GM12878 (cell line): ENCODE measurements at regions not wholly inside any gene's neighbourhood (a gene's known extent, or its start where the extent isn't known, plus 50 kb on each side); places are given as distances from the start of the nearest gene placed in this dataset.
"Not testable (repeated sequence)": the region's sequence is repeated elsewhere in the genome, so short reads cannot be mapped to it uniquely, and the experiment has no call there.

Experiments
- BCL11A ChIP-seq: IDR thresholded peaks from 2 replicates; pipeline ENCODE4 v1.6.1; 2011; ENCODE audit warnings: low read depth, low read length
- BHLHE40 ChIP-seq, 2 experiments: fragments of 450-650 bp in 1 of 2; IDR thresholded peaks; 2 replicates each; pipeline ENCODE4 v1.6.1; 2011 to 2017; ENCODE audit warnings: low read depth in 2 of 2, borderline replicate concordance in 1 of 2, improper control_type of control experiment in 1 of 2, low read length in 1 of 2, mild to moderate bottlenecking in 1 of 2
- ETV6 ChIP-seq, 2 experiments: fragments of 450-650 bp in 1 of 2; IDR thresholded peaks in 1 of 2; conservative IDR thresholded peaks in 1 of 2; 2 replicates each; pipeline ENCODE4 v1.6.1; 2014; ENCODE audit warnings: antibody characterized with exemption in 1 of 2, borderline replicate concordance in 1 of 2, low read depth in 1 of 2, mild to moderate bottlenecking in 1 of 2, moderate library complexity in 1 of 2
- PAX5 ChIP-seq: IDR thresholded peaks from 2 replicates; pipeline ENCODE4 v1.6.1; 2011; ENCODE audit warnings: low read depth, low read length, borderline replicate concordance
- POLR2AphosphoS2 ChIP-seq: IDR thresholded peaks from 2 replicates; pipeline ENCODE4 v1.6.1; 2011; ENCODE audit warnings: low read depth, mild to moderate bottlenecking, low read length, improper control_type of control experiment, moderate library complexity
- POLR2AphosphoS5 ChIP-seq: IDR thresholded peaks from 2 replicates; pipeline ENCODE4 v1.6.1; 2011; ENCODE audit warnings: mild to moderate bottlenecking, low read length, inconsistent platforms
- RELA ChIP-seq: fragments of 450-650 bp; IDR thresholded peaks from 2 replicates; pipeline ENCODE4 v1.8.0; 2014; ENCODE audit warnings: borderline replicate concordance; ENCODE audit not compliant: partially characterized antibody
- SMAD5 ChIP-seq: IDR thresholded peaks from 2 replicates; pipeline ENCODE4 v1.6.1; 2016; ENCODE audit warnings: antibody characterized with exemption, low read depth
- YY1 ChIP-seq: IDR thresholded peaks from 2 replicates; pipeline ENCODE4 v1.6.1; 2011; ENCODE audit warnings: low read depth, mild to moderate bottlenecking, low read length
- TF ChIP-seq, protein P1 (sequence below): fragments of 450-650 bp; IDR thresholded peaks from 2 replicates; pipeline ENCODE4 v1.6.1; 2017; ENCODE audit warnings: mild to moderate bottlenecking, moderate library complexity
- TF ChIP-seq, protein P2 (sequence below), 3 experiments: IDR thresholded peaks in 2 of 3; conservative IDR thresholded peaks in 1 of 3; 2 replicates each; pipeline ENCODE4 v1.5.1; 2011; ENCODE audit warnings: low read depth in 3 of 3, low read length in 3 of 3, mild to moderate bottlenecking in 3 of 3, control low read depth in 2 of 3, moderate library complexity in 2 of 3, inconsistent platforms in 1 of 3, mixed read lengths in 1 of 3; ENCODE audit not compliant: control insufficient read depth in 2 of 3, insufficient read depth in 1 of 3; ENCODE audit errors: extremely low read depth in 1 of 3
- TF ChIP-seq, protein P3 (sequence below): IDR thresholded peaks from 2 replicates; pipeline ENCODE4 v1.6.1; 2012; ENCODE audit warnings: mild to moderate bottlenecking, low read depth, low read length

DNA sequence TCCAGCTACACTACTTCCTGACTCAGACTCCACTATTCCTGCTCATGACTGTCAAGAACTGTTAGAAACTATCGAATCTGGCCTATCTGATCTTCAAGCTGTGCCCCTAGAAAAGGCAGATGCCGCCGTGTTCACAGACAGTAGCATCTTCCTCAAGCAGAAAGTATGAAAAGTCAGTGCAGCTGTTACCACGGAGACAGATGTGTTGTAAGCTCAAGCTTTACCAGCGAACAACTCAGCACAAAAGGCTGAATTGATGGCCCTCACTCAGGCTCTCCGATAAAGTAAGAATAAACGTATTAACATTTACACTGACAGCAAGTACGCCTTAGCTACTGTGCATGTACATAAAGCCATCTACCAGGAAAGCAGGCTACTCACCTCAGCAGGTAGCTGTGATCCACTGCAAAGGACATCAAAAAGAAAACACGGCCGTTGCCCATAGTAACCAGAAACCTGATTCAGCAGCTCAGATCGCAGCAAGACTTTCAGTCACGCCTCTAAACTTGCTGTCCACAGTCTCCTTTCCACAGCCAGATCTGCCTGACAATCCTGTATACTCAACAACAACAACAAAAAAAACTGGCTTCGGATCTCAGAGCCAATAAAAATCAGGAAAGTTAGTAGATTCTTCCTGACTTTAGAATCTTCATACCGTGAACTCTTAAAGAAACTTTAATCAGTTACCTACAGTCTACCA is 97.5 kb upstream of the FAM90A26 start:
- TF ChIP-seq, protein P1, sequence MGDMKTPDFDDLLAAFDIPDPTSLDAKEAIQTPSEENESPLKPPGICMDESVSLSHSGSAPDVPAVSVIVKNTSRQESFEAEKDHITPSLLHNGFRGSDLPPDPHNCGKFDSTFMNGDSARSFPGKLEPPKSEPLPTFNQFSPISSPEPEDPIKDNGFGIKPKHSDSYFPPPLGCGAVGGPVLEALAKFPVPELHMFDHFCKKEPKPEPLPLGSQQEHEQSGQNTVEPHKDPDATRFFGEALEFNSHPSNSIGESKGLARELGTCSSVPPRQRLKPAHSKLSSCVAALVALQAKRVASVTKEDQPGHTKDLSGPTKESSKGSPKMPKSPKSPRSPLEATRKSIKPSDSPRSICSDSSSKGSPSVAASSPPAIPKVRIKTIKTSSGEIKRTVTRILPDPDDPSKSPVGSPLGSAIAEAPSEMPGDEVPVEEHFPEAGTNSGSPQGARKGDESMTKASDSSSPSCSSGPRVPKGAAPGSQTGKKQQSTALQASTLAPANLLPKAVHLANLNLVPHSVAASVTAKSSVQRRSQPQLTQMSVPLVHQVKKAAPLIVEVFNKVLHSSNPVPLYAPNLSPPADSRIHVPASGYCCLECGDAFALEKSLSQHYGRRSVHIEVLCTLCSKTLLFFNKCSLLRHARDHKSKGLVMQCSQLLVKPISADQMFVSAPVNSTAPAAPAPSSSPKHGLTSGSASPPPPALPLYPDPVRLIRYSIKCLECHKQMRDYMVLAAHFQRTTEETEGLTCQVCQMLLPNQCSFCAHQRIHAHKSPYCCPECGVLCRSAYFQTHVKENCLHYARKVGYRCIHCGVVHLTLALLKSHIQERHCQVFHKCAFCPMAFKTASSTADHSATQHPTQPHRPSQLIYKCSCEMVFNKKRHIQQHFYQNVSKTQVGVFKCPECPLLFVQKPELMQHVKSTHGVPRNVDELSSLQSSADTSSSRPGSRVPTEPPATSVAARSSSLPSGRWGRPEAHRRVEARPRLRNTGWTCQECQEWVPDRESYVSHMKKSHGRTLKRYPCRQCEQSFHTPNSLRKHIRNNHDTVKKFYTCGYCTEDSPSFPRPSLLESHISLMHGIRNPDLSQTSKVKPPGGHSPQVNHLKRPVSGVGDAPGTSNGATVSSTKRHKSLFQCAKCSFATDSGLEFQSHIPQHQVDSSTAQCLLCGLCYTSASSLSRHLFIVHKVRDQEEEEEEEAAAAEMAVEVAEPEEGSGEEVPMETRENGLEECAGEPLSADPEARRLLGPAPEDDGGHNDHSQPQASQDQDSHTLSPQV, result not testable (repeated sequence)
- TF ChIP-seq, protein P2, sequence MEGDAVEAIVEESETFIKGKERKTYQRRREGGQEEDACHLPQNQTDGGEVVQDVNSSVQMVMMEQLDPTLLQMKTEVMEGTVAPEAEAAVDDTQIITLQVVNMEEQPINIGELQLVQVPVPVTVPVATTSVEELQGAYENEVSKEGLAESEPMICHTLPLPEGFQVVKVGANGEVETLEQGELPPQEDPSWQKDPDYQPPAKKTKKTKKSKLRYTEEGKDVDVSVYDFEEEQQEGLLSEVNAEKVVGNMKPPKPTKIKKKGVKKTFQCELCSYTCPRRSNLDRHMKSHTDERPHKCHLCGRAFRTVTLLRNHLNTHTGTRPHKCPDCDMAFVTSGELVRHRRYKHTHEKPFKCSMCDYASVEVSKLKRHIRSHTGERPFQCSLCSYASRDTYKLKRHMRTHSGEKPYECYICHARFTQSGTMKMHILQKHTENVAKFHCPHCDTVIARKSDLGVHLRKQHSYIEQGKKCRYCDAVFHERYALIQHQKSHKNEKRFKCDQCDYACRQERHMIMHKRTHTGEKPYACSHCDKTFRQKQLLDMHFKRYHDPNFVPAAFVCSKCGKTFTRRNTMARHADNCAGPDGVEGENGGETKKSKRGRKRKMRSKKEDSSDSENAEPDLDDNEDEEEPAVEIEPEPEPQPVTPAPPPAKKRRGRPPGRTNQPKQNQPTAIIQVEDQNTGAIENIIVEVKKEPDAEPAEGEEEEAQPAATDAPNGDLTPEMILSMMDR (IDR thresholded peaks at IDR 0.05 in 2 of 3, conservative IDR thresholded peaks at IDR 0.05 in 1 of 3; ENCODE audit: control insufficient read depth in 2 of 3, extremely low read depth in 1 of 3, insufficient read depth in 1 of 3, low read depth in 3 of 3, low read length in 3 of 3), result not testable (repeated sequence)
- TF ChIP-seq ETV6 (conservative IDR thresholded peaks at IDR 0.05 in 1 of 2, IDR thresholded peaks at IDR 0.05 in 1 of 2; ENCODE audit: borderline replicate concordance in 1 of 2, low read depth in 1 of 2); POLR2AphosphoS5; BCL11A; POLR2AphosphoS2; SMAD5; BHLHE40 (IDR thresholded peaks at IDR 0.05; ENCODE audit: borderline replicate concordance in 1 of 2, low read depth in 2 of 2, low read length in 1 of 2); RELA; PAX5; YY1: not testable (repeated sequence)
- TF ChIP-seq, protein P3, sequence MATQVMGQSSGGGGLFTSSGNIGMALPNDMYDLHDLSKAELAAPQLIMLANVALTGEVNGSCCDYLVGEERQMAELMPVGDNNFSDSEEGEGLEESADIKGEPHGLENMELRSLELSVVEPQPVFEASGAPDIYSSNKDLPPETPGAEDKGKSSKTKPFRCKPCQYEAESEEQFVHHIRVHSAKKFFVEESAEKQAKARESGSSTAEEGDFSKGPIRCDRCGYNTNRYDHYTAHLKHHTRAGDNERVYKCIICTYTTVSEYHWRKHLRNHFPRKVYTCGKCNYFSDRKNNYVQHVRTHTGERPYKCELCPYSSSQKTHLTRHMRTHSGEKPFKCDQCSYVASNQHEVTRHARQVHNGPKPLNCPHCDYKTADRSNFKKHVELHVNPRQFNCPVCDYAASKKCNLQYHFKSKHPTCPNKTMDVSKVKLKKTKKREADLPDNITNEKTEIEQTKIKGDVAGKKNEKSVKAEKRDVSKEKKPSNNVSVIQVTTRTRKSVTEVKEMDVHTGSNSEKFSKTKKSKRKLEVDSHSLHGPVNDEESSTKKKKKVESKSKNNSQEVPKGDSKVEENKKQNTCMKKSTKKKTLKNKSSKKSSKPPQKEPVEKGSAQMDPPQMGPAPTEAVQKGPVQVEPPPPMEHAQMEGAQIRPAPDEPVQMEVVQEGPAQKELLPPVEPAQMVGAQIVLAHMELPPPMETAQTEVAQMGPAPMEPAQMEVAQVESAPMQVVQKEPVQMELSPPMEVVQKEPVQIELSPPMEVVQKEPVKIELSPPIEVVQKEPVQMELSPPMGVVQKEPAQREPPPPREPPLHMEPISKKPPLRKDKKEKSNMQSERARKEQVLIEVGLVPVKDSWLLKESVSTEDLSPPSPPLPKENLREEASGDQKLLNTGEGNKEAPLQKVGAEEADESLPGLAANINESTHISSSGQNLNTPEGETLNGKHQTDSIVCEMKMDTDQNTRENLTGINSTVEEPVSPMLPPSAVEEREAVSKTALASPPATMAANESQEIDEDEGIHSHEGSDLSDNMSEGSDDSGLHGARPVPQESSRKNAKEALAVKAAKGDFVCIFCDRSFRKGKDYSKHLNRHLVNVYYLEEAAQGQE, result not testable (repeated sequence)
